ENCODE measurements at regions not wholly inside any gene's neighbourhood (a gene's known extent, or its start where the extent isn't known, plus 50 kb on each side); places are given as distances from the start of the nearest gene placed in this dataset.
"Not testable (repeated sequence)": the region's sequence is repeated elsewhere in the genome, so short reads cannot be mapped to it uniquely, and the experiment has no call there.

DNA sequence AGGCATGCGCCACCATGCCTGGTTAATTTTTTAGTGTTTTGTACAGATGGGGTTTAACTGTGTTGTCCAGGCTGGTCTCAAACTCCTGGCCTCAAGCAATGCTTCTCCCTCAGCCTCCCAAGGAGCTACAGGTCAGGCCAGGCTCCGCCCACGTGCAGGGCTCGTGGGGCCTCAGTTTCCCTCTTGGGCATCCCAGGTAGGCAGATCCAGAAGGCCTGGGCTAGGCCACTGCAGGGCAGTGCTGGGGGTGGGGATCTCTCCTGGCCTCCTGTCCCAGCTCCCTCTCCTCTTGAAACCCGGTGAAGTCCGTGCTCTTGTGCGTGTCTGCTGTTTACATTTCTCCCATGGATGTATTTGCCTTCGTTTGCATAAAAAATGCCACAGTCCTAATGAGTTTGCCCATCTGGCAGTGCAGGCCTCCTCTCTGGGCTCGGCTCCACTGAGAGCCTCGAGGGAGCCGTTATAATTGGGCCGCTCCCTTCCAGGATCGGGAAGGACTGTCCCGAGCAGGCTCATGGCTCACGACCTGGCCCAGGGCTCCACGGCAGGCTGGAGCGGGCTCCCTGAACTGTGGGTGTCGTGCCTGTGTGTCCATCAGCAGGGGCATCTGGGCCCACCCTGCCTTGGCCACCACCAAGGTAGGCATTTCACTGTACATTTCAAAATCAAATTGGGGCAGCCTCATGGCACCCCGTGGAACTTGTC, 52.6 kb upstream of the RUFY1 start:
- DNase-seq = no peak

DNA sequence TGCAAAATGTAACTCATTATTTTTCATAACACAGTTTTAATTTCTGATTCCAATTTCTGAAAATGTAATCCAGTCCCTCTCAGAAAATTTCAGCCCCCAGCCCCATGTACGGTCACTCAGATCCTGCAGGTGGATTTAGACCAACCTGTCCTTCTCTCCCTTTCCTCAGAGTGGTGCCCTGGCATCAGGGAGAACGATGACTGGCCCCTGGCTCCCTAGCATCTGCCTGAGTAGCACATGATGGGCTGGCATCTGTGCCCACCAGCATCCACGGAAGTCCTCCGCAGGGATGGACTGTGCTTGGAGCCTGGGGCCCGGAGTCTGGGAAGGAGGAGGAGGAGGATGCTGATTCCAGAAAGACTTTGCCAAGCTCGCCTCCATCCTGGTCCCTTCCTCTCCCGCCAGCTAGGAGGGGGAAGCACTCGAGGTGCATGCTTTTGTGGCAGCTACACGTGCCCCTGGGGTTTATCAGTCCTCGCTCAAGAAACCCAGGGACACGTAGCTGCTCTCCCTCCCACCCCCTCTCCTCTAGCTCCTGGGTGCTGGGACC, 54.4 kb upstream of the RUFY1 start:
- DNase-seq = no peak

DNA sequence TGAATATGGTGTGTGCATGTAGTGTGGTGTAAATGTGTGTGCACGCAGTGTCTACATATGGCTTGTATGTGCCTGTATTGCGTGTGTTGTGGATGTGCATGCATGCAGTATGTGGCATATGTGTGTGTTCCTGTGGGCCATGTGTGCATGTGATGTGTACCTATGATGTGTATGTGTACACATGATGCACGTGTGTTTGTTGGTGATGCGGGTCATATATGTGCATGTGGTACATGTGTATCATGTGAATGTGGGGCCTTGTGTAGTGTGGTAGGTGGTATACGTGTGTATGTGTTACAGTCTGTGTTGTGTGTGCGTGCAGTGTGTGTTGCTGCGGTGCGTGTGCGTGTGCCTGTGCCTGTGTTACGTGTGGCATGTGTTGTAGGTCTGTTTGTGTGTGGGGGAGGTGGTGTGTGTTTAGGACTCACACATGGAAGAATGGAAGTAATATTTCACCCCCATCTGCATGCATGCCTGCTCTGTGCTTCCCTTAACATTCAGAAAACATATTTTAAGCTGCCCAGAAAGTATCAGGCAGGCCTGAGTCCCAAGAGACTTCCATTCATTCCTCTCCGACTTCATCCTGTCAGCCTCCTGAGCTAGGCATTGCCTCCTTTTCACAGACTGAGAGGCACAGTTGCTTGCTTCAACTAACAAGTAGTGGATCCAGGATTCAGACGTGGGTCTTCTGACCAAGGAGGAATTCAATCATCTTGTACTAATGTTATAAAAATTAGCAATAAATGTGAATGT, 55.4 kb upstream of the RUFY1 start:
- no peak for DNase-seq

DNA sequence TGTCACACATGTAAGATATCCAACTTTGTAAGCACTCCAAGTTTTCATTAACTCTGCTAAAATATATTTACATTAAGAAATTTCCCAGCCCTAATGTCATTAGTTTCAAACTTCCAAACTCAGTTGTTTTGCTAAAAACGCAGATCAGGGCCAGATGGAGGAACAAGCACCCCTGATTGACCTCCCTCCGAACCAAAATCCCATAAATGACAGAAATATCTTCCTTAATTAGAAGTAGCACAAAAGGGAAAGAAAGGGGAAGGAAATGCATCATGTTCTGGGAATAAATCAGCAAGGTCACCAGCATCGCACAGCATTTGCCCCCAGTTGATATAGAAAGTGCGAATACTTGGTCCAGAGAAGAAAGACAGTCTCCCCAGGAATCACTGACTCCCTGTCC, 61.4 kb upstream of the RUFY1 start:
- no peak for DNase-seq

DNA sequence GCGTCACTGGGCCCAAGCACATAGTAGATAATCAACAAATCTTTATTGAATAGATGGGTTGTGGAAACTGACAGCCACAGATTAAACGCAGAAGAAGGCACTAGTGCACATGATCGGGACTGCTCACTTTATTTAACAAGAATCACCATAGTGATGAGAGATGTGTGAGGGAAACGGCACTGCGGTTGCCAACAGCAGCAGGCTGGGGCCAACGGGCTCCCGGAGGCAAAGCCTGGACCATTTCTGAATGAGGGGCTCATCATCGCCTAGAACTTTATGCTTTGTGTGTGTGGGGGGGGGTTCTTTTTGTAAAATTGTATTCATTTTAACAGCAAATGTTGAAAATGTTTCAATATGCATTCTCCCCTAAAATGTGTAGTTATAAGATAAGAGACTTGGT, 61.9 kb upstream of the RUFY1 start:
- no peak for DNase-seq

DNA sequence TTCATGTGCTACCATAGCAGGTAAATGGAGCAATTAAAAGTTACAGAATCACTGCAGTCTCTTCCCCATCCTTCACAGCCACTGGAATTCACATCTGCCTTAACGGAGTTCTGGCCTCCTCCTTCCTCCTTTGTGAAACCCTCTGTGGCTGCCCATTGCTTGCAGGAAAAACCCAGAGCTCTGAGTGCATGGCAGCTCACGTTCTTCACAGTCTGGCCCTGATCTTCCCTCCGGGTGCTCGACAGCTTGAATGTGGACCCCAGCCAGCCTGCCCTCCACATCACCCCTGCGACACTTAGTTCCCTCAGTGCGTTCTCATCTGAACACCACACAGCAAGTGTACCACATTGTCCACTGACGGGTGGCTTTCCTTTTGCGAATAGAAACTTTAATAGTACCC, 63.2 kb upstream of the RUFY1 start:
- no peak for DNase-seq

DNA sequence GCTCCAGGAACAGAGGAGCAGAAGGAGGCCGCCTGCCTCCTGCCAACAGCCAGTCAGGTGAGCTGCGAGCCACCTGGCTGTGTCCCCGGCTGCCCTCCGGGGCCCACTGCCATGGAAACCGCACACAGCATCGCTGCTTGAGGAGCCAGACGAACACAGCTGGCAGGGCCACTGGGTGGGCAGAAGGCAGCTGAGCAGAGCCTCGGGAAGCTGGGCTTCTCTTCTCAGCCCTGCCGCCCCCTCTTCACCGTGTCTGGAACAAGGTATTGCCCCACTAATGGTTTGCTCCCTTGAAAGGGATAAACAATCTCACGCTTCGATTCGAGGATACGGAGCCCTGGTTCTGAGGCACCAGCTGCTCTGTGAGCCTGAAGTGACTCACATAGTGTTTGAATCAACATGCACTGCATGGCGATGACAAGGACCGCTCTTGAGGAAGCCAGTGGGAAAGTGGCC, 63.7 kb upstream of the RUFY1 start:
- no peak for DNase-seq

DNA sequence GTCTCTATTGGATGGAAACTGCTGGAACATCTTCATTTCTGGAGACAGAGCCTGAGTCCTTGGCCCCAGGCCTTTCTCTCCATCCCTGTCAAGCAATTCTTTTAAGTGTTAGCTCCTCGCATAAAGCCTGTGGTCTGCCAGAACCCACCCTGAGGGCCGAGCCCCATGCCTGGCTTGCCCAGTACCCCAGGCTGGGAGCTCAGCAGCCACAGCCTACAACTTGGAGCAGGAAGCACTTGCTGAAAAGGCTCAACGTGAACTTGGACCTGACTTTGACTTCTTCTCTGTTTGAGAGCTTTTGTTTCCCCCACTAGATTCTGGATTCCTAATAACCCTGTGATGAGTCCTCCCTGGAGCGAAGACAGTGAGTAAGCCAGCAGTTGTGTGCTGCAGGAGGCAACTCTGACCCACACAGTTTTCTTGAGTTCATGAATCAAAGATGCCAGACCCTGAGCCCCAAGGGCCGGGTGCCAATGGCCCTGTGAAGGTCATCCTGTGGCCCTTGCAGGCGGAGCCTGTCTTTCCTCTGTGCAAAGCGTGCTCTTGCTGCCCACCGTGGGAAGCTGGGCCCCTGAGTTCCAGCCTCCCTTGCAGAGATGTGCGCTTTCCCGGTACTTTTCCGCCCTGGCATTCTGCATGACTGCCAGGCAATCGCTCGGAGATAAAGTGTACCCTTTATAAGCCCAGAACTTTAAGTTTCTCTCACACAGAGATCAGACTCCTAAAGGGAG, 64.3 kb upstream of the RUFY1 start:
- no peak for DNase-seq

DNA sequence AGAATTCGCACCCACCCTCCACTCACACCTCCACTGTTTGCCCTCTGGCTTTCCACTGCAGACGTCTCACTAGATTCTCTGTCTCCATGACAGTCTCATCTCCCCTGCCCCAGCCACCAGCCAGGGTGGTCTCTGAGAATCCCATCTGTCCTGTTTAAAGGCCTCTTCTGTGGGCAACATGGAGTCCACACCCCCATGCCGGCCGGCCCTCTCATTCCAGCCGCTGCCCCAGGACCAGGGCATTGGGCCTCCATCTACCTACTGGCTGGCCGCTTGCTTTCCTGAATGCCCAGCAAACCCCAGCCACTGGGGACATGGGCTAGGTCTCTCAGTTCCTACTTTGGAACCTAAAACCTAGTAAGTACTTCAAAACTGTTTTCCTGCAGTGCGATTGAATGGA, 65.6 kb upstream of the RUFY1 start:
- no peak for DNase-seq

DNA sequence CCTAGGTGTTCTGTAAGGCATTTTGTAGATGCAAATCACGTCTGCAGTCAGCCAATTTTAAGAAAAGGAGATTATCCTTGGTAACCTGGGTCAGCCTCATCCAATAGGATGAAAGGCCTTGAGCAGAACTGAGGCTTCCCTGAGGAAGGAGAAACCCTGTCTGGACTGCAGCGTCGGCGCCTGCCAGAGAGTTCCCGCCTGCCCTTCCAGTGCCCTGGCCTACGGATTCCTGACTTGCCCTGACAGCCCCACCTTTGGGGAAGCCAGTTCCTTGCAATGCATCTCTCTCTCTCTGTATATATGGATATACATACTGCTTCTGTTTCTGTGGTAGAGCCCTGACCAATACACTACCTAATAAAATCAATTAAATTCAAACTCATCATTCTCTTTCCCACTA, 66.2 kb upstream of the RUFY1 start:
- DNase-seq = no peak

DNA sequence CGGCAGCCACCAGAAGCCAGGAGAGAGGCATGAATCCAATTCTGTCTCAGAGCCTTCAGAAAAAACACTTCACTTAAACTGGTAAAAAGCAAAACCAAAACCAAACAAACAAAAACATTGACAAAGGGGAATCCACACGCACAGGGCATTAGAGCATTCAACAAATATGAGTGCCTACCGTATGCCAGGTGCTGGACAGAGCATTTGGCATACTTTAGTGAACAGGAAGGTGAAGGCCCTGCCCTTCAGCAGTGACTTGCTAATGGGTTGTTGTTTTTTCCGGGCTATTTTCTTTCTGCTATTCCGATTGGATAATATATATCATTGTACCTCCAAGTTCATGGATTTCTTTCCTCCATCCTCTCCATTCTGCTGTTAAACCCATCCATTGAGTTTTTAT, 71.7 kb upstream of the RUFY1 start:
- DNase-seq = no peak

DNA sequence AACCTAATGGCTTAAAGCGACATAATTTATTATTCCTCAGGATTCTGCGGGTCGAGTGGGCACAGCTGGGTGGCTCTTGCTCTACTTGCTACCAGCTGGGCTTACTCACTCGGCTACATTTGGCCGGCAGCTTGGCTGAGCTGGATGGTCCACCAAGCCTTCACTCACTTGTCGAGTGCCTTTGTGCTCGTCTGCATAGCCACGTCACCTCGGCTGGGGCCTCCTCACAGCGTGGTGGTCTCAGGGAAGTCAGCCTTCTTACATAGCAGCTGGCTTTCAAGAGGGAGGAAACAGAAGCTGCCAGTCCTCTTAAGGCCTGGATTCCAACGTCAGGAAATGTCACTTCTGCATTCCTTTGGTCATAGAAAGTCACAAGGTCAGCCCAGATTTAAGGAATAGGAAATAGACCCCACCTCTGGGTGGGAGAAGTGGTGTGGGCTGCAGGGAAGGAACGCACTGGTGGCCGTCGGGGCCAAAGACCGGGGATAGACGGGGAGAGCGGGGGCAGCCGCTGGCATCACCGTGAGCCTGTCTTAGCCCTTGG, 75.1 kb upstream of the RUFY1 start:
- no peak for DNase-seq

DNA sequence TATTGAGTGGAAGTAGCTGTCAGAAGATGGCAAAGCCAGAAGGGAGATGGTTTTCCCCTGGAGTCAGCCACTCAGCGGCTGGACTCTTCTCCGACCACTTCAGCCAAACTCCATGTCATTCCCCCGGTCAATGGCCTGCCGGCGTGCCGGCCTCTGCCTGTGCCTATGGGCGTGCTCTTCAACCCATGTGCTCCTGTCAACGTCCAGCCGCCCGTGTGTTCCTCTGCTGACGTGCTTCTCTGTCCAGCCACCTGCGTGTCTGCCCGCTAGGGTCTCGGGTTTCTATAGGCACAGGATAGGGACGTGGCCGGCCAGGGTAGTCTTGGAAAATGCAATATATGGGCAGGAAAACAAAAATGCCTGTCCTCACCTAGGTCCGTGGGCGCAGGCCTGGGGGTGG, 77.7 kb upstream of the RUFY1 start:
- DNase-seq = no peak

DNA sequence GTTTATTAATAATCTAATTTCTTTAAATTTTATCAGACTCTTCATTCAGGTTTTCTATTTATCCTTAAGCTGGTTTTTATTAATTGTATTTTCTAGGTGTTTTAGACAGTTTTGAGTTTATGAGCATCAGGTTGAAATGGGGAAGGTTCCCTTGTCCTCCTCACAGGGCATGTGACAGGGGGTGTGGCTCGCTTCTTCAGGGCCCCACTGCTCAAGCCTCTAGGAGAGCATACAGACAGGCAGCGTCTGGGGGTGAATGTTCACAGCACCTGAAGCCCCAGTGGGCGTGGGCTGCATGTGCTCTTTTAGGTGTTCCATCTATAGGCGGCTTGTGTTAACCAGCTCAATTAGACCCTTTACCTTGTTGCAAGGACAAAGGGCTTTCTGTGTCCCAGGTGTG, 78.2 kb upstream of the RUFY1 start:
- DNase-seq = no peak

DNA sequence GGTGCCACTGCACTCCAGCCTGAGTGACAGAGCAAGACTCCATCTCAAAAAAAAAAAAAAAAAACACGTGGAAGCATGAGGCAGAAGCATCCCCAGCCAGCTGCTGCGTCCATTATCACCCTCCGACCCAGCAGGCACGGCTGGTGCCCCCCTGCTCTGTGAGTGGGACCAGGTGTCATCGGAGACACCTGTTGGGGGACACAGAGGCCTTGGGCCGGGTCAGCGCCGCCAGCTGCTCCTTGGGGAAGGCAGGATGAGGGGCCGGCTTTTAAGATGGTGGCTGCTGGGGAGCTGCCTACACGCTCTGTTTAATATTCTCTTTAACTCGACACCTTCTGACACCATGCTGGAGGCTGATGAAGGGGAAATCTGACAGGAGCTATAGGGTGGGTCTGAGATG, 80.2 kb upstream of the RUFY1 start:
- no peak for DNase-seq

DNA sequence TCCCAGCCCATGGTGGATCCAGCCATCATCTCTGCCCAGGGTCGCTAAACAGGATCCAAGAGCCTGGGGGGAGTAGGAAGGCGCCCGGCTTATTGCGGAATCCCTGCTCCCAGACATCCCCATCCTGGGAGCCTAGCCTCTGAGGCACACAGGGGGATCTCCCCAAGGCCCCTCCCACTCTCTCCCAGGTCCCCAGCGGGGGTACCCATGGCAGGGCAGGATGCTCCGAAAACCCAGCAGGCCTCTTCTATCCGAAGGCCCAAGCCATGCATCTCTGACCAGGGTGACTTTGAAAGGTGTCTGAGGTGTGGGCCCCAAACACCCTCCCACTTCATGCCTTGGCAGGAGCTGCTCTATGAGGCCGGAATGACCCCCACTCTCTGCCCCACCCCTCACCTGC, 81.7 kb upstream of the RUFY1 start:
- DNase-seq = no peak

DNA sequence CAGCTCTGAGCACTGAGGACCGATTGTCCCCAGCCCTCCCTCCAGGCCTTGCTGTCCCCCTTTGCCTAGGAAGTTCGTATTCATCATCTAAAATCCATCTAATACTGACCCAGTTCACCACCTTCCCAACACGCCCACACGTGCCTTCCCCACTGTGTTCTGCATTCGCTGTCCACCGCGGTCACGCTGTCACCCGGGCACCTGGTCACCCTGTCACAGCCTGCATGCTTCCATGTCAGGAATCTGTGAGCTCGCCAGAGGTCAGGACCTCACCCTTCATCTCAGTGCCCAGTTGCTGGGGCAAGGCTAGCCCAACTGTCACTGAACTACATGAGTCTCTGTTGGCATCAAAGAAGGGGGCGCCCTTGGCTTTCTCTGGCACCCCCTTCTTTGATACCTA, 82.9 kb upstream of the RUFY1 start:
- DNase-seq = no peak

DNA sequence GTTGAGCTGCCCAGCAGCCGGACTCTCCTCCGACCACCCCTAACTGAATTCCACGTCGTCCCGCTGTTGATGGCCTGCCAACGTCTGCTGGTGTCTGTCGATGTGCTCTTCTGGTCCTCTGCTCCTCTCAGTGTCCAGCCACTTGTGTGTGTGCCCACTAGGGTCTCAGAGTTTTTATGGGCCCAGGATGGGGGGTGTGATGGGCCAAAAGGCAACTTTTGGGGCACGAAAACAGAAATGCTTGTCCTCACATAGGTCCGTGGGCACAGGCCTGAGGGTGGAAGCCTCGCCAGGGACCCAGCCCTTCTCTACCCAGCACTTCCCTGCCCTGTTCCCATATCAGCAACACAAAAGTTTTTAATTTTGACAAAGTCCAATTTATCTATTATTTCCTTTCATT, 85.7 kb upstream of the RUFY1 start:
- DNase-seq = no peak

DNA sequence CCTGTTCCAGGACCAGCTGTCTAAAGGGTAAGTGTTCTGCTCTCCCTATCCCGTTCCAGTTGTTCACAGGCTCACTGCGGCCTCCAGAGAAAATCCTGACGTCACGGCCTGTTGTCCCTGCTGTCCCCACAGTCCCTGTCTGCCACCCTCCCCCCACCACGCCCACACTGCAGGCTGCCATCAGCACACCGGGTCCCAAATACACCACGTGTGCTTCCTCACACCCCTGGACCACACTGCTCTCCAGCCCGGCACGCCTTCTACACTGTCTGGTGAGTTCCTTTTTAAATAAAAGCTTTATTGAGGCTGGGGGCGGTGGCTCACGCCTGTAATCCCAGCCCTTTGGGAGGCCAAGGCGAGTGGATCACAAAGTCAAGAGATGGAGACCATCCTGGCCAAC, 88.3 kb upstream of the RUFY1 start:
- DNase-seq = no peak

DNA sequence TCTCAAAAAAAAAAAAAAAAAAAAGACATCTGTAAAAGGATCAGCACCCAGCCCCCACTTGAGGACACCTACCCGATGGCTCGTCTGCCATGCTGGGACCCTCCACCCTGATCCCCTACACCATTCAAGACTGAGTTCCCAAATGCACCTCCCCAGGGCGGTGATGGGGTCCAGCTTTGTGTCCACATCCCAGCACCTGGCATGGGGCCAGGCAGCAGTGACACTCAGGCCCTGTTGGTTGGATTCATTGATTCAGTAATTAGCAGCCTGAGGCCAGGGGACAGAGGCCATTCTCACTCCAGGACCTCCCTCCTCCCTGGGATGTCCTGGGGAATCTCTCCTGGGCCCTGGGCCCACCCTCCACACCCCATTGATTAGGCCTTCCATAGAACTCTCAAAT, 88.8 kb upstream of the RUFY1 start:
- no peak for DNase-seq

DNA sequence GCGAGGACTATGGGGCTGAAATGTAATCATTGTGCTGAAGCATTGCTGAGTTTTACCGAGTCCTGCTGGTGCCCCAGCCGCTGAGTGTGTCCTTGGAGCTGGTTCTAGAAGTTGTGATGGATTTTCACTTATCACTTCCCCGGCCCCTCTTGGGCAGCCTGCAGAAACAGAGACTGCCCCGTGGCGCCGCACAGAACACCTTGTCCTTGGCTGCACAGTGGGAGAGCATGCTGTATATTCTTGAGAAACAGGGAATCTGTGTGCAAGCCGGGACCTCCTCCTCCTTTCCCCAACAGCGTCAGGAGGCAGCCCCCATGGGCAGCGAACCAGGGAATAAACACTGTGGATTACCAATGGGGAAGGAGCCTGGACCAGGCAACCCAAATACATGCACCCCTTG, 90.6 kb upstream of the RUFY1 start:
- DNase-seq = no peak

DNA sequence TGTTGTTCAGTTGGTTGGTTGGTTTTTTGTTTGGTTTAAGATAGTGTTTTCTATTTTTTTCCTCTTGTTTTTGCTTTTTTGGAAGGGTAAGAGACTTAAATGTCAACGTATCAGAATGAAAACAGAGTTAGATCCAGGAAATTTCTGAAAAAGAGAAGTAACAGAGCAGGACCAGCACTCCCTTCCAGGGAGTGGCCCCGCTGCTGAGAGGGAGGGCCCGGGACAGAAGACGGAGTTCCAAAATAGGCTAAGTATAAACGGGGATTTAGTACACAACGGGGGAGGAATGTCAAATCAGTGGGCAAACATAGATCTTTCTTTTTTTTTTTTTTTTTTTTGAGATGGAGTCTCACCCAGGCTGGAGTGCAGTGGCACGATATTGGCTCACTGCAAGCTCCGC, 92.7 kb upstream of the RUFY1 start:
- DNase-seq = no peak

DNA sequence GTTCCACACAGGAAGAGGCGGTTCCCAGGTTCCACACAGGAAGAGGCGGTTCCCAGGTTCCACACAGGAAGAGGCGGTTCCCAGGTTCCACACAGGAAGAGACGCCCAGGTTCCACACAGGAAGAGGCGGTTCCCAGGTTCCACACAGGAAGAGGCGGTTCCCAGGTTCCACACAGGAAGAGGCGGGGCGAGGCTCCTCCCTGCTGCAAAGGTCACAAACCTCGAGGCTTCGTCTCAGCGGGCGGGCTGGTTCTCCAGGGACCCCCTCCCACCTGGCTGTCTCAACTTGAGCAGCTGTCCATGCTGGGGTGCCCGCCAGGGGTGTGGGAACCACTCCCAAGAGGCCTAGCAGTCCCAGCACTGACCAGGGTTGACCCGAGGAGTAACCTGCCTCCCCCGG, 94.3 kb upstream of the RUFY1 start:
- DNase-seq = not testable (repeated sequence)

DNA sequence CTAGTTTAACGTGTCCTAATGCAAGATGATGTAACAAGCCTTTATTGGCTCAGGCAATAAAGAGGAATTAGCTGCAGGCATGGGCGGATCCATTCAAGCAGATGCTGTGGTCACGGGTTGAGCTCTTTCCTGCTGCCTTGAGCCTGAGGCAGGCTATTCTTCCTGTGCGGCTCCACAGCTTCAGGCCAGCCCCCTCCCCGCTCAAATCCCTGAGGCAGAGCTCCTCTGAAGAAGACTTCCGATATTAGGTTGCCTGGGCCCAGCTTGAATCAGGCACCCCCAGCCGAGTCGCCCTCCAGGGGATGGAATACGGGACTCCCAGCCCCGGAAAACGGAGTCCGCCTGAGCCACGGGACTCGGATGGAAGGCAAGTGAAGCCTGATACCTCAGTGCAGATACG, 95.0 kb upstream of the RUFY1 start:
- no peak for DNase-seq

Measured in activated CD8-positive, alpha-beta memory T cell treated with anti-CD3 and anti-CD28 coated beads for 24 hours (primary cell).